CD4-positive, alpha-beta T cell treated with Interleukin-6 at 100 ng/mL for 8 hours (primary cell): ENCODE measurements at regions not wholly inside any gene's neighbourhood (a gene's known extent, or its start where the extent isn't known, plus 50 kb on each side); places are given as distances from the start of the nearest gene placed in this dataset.

Source experiments
- DNase-seq: peaks from one replicate; pipeline ENCODE4 v3.0.0-alpha.2; 2020; ENCODE audit warnings: mixed read lengths, low spot score

- DNase-seq = peak; percentile 8
These were observed 75.6 kb upstream of the MGAT5 start for GRCh38 chr2:134178138-134178877.

DNA sequence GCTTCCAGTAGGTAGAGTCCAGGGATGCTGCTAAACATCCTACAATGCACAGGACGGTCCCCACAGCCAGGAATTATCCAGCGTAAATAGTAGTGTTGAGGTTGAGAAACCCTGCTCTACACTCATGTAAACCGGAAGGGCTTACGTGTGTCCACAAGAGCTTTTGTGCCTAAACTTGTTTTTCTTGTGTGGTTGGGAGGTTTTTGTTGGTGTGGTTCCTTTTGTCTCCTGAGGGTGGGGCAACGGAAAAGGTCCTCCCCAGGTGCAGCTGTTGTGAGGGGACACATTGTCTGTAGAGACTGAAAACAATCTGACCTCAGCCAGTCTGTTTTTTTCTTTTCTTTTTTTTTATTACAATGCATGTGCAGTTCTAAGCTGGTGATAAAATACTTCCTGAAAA lies 72.7 kb upstream of the MGAT5 start:
- peak; percentile 75 for DNase-seq

DNA sequence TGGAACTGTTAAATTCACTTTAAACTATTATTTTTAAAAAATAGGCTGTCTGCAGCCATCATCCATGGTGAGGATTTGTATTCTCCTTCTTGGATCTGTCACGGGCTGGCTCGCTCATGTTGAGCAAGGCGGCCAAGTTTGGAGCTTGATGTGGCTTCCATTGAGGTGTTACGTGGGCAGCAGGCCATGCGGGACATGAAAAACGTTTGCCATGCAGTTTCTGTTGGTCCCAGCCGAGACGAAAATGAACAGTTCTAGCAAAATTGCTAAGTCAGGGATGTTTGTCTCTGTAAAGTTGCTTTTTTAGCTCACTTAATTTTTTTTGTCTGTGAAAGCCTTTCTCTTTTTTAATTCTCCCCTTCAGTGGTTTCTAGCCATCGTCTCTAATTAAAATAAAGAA lies 70.2 kb upstream of the MGAT5 start:
- no peak for DNase-seq

DNA sequence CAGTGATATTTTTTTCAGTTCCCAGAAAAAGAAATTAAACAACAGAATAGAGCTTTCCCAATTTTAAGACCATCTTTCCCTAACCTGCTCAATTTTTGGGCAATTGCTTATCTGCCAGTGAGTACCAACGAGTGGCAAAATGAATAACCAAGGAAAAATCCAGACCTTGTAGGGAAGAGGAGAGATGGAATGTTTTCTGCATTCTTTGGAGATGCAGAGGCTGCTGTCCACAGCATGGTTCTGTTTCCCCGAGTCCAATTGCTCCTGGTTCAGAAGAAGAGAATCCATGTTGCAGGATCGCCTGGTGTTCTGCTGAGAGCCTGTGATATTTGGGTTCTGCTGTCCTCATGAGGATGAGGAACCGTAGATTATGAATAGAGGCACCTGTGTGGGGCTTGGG lies 68.2 kb upstream of the MGAT5 start:
- no peak for DNase-seq

DNA sequence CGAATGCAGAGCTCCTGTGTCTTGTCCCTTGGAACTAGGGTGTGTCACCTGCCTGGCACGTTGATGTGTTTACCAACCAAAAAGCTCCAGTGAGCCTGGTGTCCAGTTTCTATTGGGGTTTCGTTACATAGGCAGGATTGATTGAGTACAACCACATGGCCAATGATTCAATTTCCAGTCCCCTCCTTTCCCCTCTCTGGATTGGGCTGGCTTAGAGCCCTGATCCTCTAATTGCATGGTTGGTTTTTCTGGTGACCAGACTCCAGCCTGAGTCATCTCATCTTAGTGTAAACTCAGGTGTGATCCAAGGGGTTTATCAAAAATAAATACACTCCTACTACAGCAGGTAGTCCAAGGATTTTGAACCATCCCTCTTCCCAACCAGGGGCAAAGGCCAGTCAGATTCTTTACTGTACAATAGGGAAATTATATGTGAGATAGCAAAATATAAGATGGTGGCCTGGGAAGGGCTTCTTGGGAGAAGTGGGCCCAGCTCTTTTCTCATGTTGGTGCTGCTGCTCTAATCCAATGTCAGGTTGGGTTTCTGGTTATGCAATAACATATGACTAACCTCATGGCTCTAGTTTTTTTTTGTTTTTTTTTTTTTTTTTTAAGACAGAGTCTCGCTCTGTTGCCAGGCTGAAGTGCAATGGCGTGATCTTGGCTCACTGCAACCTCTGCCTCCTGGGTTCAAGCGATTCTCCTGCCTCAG lies 64.7 kb upstream of the MGAT5 start:
- no peak for DNase-seq

GRCh38 chr2:134190062-134190806 lies 63.6 kb upstream of the MGAT5 start:
- DNase-seq = no peak

- DNase-seq = no peak
These were observed 63.1 kb upstream of the MGAT5 start for GRCh38 chr2:134190807-134191203.

DNA sequence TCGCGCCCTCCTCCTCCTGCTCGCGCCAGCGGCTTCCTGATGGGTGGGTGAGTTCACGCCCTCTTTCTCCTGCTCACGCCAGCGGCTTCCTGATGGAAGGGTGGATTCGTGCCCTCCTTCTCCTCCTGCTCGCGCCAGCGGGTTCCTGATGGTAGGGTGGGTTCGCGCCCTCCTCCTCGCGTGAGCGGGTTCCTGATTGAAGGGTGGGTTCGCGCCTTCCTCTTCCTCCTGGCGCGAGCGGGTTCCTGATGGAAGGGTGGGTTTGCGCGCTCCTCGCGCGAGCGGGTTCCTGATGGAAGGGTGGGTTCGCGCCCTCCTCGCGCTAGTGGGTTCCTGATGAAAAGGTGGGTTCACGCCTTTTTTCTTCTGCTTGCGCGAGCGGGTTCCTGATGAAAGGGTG lies 62.0 kb upstream of the MGAT5 start:
- no peak for DNase-seq

GRCh38 chr2:134193006-134193405 lies 60.9 kb upstream of the MGAT5 start:
- DNase-seq = no peak

DNA sequence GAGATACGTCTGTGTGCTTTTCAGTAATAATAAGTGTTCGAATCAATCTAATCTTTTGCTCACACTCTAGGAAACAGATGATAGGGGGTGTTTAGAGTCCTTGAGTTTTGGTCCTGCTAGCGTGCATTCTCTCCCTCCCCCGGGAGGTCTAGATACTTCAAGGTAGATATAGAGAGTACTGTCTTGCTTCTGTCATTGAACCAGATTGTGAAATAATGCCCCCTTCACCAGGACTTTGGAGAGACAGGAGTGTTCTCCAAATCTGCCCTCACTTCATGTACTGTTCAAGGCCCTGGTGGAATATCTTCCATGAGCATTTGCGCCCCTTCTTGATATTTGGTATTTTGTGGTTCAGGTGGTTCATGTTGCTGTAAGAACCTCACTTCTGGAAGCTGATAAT lies 59.4 kb upstream of the MGAT5 start:
- DNase-seq = no peak

DNA sequence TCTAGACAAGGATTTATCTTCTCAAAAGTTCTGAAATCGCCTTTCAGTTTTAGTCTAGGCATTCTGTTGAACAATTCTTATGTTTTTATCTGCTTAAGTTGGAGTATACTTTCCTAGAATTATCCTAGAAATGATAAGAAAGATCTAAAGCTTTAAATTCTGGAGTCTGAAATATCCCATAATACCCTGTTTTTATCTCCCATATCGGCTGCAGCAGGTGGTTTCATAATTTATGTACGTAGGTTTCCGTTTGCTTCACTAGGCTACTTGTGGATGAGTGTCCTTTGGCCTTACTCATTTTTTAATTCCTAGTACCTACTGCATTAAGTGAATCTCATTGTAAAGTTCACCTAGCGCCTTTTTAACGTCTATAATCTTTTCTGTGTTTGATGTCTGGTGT lies 58.5 kb upstream of the MGAT5 start:
- DNase-seq = no peak

DNA sequence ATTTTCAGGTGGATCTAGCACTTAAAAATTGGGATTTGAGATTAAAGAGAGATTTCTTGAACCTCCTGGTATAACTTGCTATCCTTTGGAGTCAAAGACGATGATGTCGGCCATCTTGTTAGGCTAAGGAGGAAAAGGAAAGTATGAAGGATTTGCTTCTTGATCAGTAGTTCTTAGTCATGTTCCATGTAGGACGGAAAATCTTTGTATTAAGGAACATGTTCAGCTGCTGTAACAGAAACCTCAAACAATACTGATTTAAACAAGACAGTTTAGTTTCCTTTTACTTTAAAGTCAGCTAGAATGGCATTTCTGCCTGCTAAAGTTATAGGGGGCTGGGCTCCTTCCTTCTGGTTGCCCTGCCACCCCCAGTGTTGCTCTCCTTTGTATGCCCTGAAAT lies 56.4 kb upstream of the MGAT5 start:
- no peak for DNase-seq

DNA sequence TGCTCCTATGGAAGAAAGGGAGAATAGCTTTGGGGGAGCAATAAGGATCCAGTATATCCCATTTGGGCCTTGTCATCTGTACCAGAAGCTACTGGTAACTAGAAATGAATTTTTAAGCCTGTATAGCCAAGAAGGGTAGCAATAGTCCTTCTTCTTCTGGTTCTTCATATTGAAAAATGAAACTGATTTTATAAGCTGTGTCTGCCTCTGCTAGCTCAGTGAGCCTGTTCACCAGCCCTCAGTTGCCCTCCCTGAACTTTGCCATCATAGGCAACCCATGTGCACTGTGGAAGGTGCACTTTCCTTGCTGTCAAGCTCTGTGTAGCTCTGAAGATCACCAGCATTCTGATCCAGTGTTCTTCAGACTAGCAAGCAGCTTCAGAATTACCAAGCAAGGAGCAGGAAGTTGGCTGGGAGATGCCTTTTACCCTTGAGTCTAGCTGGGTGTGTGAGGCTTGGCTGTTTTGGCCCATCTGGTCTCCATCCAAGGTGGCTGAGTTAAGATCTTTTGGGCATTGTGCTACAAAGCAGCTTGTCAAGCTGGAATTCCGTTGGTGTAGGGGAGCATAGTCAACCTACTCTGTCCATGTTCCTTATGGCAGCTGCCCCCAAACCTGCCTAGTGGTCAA lies 55.8 kb upstream of the MGAT5 start:
- DNase-seq = no peak

- no peak for DNase-seq
These were observed 54.7 kb upstream of the MGAT5 start for GRCh38 chr2:134199123-134199522.

- DNase-seq = no peak
These were observed 53.7 kb upstream of the MGAT5 start for GRCh38 chr2:134200036-134200618.

DNA sequence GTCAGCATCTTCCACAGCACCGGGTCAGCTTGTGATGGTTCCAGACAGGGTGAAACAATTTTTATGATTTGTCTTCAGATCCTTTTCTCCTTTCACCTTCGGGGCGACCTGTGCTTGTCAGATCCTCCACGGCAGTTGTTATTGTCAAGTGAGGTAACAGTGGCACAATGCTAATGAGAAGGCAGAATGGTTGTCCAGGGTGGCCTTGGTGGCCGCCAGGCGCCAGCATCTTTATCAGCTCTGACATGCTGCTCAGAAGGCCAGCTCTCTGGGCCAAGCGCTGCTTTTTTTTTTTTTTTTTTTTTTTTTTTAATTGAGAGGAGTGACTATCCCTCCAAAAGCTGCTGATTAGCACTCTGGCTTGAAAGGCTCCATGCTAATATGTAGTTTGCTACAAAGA lies 52.3 kb upstream of the MGAT5 start:
- no peak for DNase-seq

- DNase-seq = no peak
These were observed 51.5 kb upstream of the MGAT5 start for GRCh38 chr2:134202371-134202770.

DNA sequence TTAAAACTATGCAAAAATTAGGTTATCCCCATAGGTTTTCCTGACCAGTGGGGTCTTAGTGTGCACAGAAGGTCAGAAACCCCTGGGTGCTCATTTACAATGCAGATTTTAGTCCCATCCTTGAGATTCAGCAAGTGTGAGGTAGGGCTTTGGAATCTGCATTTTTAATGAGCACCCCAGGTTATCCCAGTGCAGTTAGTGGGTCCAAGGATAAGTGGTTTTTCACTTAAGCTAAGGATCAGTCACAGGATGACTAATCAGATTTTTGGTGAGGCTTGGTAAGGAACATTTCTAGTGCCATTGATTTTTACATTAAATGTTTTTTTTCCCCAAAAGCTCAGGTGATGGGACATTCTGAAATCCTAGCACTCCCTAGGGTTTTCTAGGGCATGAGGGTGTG lies 50.7 kb upstream of the MGAT5 start:
- no peak for DNase-seq
